ENCODE measurements at regions not wholly inside any gene's neighbourhood (a gene's known extent, or its start where the extent isn't known, plus 50 kb on each side); places are given as distances from the start of the nearest gene placed in this dataset.
"Not testable (repeated sequence)": the region's sequence is repeated elsewhere in the genome, so short reads cannot be mapped to it uniquely, and the experiment has no call there.

DNA sequence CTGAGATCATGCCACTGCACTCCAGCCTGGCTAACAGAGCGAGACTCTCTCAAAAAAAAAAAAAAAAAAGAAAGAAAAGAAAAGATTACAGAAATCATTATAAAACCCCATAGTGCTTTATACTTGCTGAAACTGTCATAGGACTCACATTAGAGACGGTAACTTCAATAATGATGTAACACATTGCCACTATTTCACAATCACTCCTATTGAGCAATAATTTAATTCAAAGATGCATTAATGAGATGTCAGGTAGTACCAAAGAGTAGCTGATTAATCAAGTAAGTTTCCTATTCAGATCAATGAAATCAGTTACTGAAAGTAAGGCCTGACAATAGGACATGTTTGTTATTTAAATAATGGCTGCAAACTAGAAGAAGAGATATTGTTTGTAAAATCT, 751.5 kb upstream of the ALG10B start:
- TF ChIP-seq, protein P1, sequence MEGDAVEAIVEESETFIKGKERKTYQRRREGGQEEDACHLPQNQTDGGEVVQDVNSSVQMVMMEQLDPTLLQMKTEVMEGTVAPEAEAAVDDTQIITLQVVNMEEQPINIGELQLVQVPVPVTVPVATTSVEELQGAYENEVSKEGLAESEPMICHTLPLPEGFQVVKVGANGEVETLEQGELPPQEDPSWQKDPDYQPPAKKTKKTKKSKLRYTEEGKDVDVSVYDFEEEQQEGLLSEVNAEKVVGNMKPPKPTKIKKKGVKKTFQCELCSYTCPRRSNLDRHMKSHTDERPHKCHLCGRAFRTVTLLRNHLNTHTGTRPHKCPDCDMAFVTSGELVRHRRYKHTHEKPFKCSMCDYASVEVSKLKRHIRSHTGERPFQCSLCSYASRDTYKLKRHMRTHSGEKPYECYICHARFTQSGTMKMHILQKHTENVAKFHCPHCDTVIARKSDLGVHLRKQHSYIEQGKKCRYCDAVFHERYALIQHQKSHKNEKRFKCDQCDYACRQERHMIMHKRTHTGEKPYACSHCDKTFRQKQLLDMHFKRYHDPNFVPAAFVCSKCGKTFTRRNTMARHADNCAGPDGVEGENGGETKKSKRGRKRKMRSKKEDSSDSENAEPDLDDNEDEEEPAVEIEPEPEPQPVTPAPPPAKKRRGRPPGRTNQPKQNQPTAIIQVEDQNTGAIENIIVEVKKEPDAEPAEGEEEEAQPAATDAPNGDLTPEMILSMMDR (IDR thresholded peaks at IDR 0.05; ENCODE audit: extremely low read depth, low read depth, low read length): no peak
- Histone ChIP-seq H3K79me2 (ENCODE audit: insufficient read depth, low read length) (no peaks in the 10 kb centered on the region), H3K36me3 (ENCODE audit: insufficient read depth, low read length) (no peaks in the 10 kb centered on the region), H3K4me2 (ENCODE audit: insufficient read depth, low read length) (no peak overlapping the region), H4K20me1 (ENCODE audit: insufficient read depth, low read length) (no peaks in the 10 kb centered on the region), H3K9me3 (ENCODE audit: low read depth, low read length) (no peaks in the 10 kb centered on the region), H3K4me1 (ENCODE audit: insufficient read depth, low read length) (no peaks in the 10 kb centered on the region), H3K4me3 (ENCODE audit: insufficient read depth, low read length) (no peak overlapping the region), H3K27me3 (ENCODE audit: insufficient read depth, low read length) (no peaks in the 10 kb centered on the region), H2AFZ (ENCODE audit: low read length) (no peak overlapping the region), H3K27ac (ENCODE audit: low read depth, low read length) (no peak overlapping the region)
- no peak for DNase-seq (ENCODE audit: insufficient read length, low spot score, missing footprints)

DNA sequence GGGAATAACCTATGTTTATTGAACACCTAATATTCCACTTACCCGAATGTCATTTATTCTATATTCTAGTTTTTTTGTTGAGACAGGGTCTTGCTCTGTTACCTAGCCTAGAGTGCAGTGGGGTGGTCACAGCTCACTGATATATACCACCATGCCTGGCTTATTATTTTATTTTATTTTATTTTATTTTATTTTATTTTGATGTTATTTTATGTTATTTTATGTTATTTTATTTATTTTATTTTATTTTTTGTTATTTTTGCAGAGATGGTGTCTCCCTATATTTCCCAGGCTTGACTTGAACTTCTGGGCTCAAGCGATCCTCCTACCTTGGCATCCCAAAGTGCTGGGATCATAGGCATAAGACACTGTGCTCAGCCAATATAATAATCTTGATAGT, 746.0 kb upstream of the ALG10B start:
- not testable (repeated sequence) for H3K4me1 ChIP-seq (ENCODE audit: insufficient read depth, low read length); H3K4me2 ChIP-seq (ENCODE audit: insufficient read depth, low read length); H3K9me3 ChIP-seq (ENCODE audit: low read depth, low read length); H3K79me2 ChIP-seq (ENCODE audit: insufficient read depth, low read length); H3K4me3 ChIP-seq (ENCODE audit: insufficient read depth, low read length); H2AFZ ChIP-seq (ENCODE audit: low read length); H3K27me3 ChIP-seq (ENCODE audit: insufficient read depth, low read length); DNase-seq (ENCODE audit: insufficient read length, low spot score, missing footprints); H4K20me1 ChIP-seq (ENCODE audit: insufficient read depth, low read length); H3K27ac ChIP-seq (ENCODE audit: low read depth, low read length); H3K36me3 ChIP-seq (ENCODE audit: insufficient read depth, low read length)
